Activated B cell treated with CpG ODN at 0.5 μM for 24 hours (primary cell): ENCODE measurements at regions not wholly inside any gene's neighbourhood (a gene's known extent, or its start where the extent isn't known, plus 50 kb on each side); places are given as distances from the start of the nearest gene placed in this dataset.

ENCODE experiments used
- ATAC-seq: fragments of 200-7000 bp; cut with Tn5 transposase; one replicate; pipeline ENCODE4 v1.10.0; 2021; ENCODE audit warnings: low read depth, mild to moderate bottlenecking, moderate library complexity
- CTCF ChIA-PET: fragments of 350-600 bp; sonication (Branson Sonifier 250); formaldehyde crosslinking; loops from one replicate; lab custom pipeline; 2021; ENCODE audit warnings: antibody characterized with exemption; lab: Charles Lee
- POLR2A ChIA-PET: fragments of 350-600 bp; sonication (Branson Sonifier 250); formaldehyde crosslinking; loops from one replicate; lab custom pipeline; 2021; ENCODE audit warnings: antibody characterized with exemption; lab: Charles Lee
- DNase-seq: peaks from one replicate; pipeline ENCODE4 v3.0.0; 2022
- H3K27ac Mint-ChIP-seq: one replicate; pipeline ENCODE4 v1.8.0; 2020; ENCODE audit warnings: mixed read lengths
- H3K27me3 Mint-ChIP-seq: one replicate; pipeline ENCODE4 v1.8.0; 2021; ENCODE audit warnings: mixed read lengths
- H3K36me3 Mint-ChIP-seq: one replicate; pipeline ENCODE4 v1.8.0; 2021; ENCODE audit warnings: low read depth, mixed read lengths
- H3K4me1 Mint-ChIP-seq: one replicate; pipeline ENCODE4 v1.8.0; 2021; ENCODE audit warnings: mixed read lengths
- H3K4me3 Mint-ChIP-seq: one replicate; pipeline ENCODE4 v1.8.0; 2020; ENCODE audit warnings: mild to moderate bottlenecking, mixed read lengths
- H3K9me3 Mint-ChIP-seq: one replicate; pipeline ENCODE4 v1.8.0; 2020; ENCODE audit warnings: mixed read lengths
- intact Hi-C: fragments of 100-400 bp; cut with micrococcal nuclease; formaldehyde crosslinking; loops from one replicate; pipeline ENCODE4 v1.15.1; 2024
- TF ChIP-seq, protein P1 (sequence below): fragments of 200-600 bp; IDR thresholded peaks from one replicate; pipeline ENCODE4 v1.8.0; 2022; ENCODE audit warnings: antibody characterized with exemption, mild to moderate bottlenecking

GRCh38 chr2:22238967-22239366 lies 1115.2 kb downstream of the TDRD15 start:
- POLR2A ChIA-PET = no interaction called here
- no peaks in the 10 kb centered on the region for H3K4me1 Mint-ChIP-seq
- TF ChIP-seq, protein P1, sequence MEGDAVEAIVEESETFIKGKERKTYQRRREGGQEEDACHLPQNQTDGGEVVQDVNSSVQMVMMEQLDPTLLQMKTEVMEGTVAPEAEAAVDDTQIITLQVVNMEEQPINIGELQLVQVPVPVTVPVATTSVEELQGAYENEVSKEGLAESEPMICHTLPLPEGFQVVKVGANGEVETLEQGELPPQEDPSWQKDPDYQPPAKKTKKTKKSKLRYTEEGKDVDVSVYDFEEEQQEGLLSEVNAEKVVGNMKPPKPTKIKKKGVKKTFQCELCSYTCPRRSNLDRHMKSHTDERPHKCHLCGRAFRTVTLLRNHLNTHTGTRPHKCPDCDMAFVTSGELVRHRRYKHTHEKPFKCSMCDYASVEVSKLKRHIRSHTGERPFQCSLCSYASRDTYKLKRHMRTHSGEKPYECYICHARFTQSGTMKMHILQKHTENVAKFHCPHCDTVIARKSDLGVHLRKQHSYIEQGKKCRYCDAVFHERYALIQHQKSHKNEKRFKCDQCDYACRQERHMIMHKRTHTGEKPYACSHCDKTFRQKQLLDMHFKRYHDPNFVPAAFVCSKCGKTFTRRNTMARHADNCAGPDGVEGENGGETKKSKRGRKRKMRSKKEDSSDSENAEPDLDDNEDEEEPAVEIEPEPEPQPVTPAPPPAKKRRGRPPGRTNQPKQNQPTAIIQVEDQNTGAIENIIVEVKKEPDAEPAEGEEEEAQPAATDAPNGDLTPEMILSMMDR = no peak

GRCh38 chr2:22247466-22247865 lies 1123.7 kb downstream of the TDRD15 start:
- no peak for DNase-seq
- H3K27me3 Mint-ChIP-seq = no peaks in the 10 kb centered on the region
- no peaks in the 10 kb centered on the region for H3K36me3 Mint-ChIP-seq
- H3K4me3 Mint-ChIP-seq = no peak overlapping the region
- CTCF ChIA-PET = no interaction called here
- intact Hi-C loops = no loop called here
- TF ChIP-seq, protein P1 = no peak
- H3K4me1 Mint-ChIP-seq = no peaks in the 10 kb centered on the region
- no peak for ATAC-seq
- no peak overlapping the region for H3K27ac Mint-ChIP-seq
- POLR2A ChIA-PET = no interaction called here
- H3K9me3 Mint-ChIP-seq = no peaks in the 10 kb centered on the region

More at GRCh38 chr2:22238967-22239366, 1115.2 kb downstream of the TDRD15 start:
- ATAC-seq (no peak), DNase-seq (no peak)
- Mint-ChIP-seq H3K9me3 (no peaks in the 10 kb centered on the region), H3K27me3 (no peaks in the 10 kb centered on the region), H3K4me3 (no peak overlapping the region), H3K27ac (no peak overlapping the region), H3K36me3 (no peaks in the 10 kb centered on the region)
- intact Hi-C loops = no loop called here
- CTCF ChIA-PET = no interaction called here

DNA sequence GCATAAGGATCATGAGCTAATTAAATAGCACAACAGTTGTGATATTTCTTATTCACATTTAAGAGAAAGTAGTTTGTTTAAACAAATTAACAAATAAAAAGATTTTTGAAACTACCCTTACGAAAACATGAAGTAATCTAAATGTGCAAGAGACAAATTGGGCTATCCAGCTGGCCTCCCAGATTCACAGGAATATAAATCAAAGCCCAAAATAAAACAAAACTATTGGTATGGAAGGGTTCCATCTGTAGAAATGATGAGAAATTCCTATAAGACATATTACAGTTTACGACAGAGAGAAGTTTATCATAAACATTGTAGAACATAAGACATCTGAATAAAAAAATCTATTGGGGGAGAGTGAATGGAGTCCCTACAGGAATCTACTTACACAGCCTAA lies 1125.1 kb downstream of the TDRD15 start:
- CTCF ChIA-PET = no interaction called here
- Mint-ChIP-seq H3K9me3 (peaks cover 3% of the 10 kb centered on the region), H3K36me3 (no peaks in the 10 kb centered on the region), H3K27me3 (no peaks in the 10 kb centered on the region), H3K4me1 (no peaks in the 10 kb centered on the region), H3K4me3 (no peak overlapping the region), H3K27ac (no peak overlapping the region)
- ATAC-seq = no peak
- TF ChIP-seq, protein P1 = no peak
- no peak for DNase-seq
- POLR2A ChIA-PET = no interaction called here
- intact Hi-C loops = no loop called here

DNA sequence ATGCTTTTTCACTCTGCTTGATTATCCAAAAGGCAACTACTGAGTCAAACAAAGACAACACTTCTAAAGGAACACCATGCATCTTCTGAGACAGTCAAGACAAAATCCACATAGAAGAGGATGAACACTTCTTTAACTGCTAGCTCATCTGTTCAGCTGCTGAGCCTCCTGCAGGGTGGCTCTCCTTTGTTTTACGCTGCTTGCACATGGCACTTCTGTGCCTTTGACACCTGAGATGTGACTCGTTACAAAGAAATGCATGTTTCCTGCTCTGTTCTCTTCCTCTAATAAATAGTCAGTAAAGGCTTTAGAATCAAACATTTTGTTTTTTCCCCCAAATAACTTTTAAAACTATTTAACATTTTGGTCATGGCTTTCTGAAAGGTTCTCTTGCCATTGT lies 1129.4 kb downstream of the TDRD15 start:
- no peak overlapping the region for H3K4me3 Mint-ChIP-seq
- ATAC-seq = no peak
- H3K9me3 Mint-ChIP-seq = peaks cover 3% of the 10 kb centered on the region
- POLR2A ChIA-PET = no interaction called here
- no peaks in the 10 kb centered on the region for H3K4me1 Mint-ChIP-seq
- intact Hi-C loops = no loop called here
- no peaks in the 10 kb centered on the region for H3K27me3 Mint-ChIP-seq
- DNase-seq = no peak
- TF ChIP-seq, protein P1 = no peak
- no peaks in the 10 kb centered on the region for H3K36me3 Mint-ChIP-seq
- no peak overlapping the region for H3K27ac Mint-ChIP-seq
- CTCF ChIA-PET = no interaction called here

- Mint-ChIP-seq H3K36me3 (no peaks in the 10 kb centered on the region), H3K4me3 (no peak overlapping the region), H3K4me1 (no peaks in the 10 kb centered on the region), H3K9me3 (peaks cover 8% of the 10 kb centered on the region), H3K27ac (no peak overlapping the region), H3K27me3 (no peaks in the 10 kb centered on the region)
- ATAC-seq = no peak
- ChIA-PET POLR2A (no interaction called here), CTCF (no interaction called here)
- no peak for DNase-seq
- intact Hi-C loops = no loop called here
- TF ChIP-seq, protein P1 = no peak
Measured at GRCh38 chr2:22261165-22261564, 1123.8 kb upstream of the KLHL29 start.
